Neural cell (in vitro differentiated cells): ENCODE measurements at regions not wholly inside any gene's neighbourhood (a gene's known extent, or its start where the extent isn't known, plus 50 kb on each side); places are given as distances from the start of the nearest gene placed in this dataset.

Experiments used
- EP300 ChIP-seq: fragments of 450-650 bp; conservative IDR thresholded peaks from 2 replicates; pipeline ENCODE4 v1.6.1; 2014; ENCODE audit warnings: antibody characterized with exemption, mild to moderate bottlenecking, moderate library complexity; ENCODE audit not compliant: poor library complexity, severe bottlenecking
- EZH2 ChIP-seq: fragments of 200-600, 300-800 bp; shearing (Covaris generic), sonication (generic); IDR thresholded peaks from 2 replicates; pipeline ENCODE4 v1.6.1; 2014; ENCODE audit warnings: antibody characterized with exemption, low read length, borderline replicate concordance, mild to moderate bottlenecking; ENCODE audit not compliant: insufficient read depth, poor library complexity, severe bottlenecking
- POLR2AphosphoS5 ChIP-seq: IDR thresholded peaks from 2 replicates; pipeline ENCODE4 v1.6.1; 2012
- RAD21 ChIP-seq: fragments of 450-650 bp; conservative IDR thresholded peaks from 2 replicates; pipeline ENCODE4 v1.6.1; 2014; ENCODE audit warnings: antibody characterized with exemption, mild to moderate bottlenecking, moderate library complexity
- SMC3 ChIP-seq: fragments of 450-650 bp; conservative IDR thresholded peaks from 2 replicates; pipeline ENCODE4 v1.6.1; 2014; ENCODE audit warnings: antibody characterized with exemption, mild to moderate bottlenecking, moderate library complexity; ENCODE audit not compliant: poor library complexity
- TAF1 ChIP-seq: IDR thresholded peaks from 2 replicates; pipeline ENCODE4 v1.6.1; 2012; ENCODE audit warnings: low read depth
- TF ChIP-seq, protein P1 (sequence below): fragments of 450-650 bp; IDR thresholded peaks from 2 replicates; pipeline ENCODE4 v1.5.1; 2014; ENCODE audit warnings: antibody characterized with exemption, mild to moderate bottlenecking, moderate library complexity; ENCODE audit not compliant: poor library complexity, severe bottlenecking
- TF ChIP-seq, protein P2 (sequence below): IDR thresholded peaks from 2 replicates; pipeline ENCODE4 v1.6.1; 2012; ENCODE audit warnings: borderline replicate concordance

DNA sequence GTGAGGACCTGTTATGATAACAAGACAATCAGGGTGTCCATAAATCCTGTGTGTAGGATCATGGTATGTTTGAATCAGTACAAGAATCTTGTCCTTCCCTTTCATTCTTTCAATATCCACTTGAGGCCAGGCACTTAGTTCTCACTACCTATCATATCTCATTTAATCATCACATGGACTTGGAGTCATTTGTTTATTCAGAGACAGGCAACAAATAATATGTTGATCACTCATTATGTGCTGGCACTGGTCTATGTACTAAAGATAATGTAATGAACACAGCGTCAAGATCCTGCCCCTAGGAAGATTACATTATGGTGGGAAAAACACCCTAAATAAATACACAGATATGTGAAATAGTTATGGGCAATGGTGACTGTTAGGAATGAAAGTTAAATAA, 342.6 kb downstream of the LPIN1 start:
- TF ChIP-seq POLR2AphosphoS5: no peak
- TF ChIP-seq, protein P1, sequence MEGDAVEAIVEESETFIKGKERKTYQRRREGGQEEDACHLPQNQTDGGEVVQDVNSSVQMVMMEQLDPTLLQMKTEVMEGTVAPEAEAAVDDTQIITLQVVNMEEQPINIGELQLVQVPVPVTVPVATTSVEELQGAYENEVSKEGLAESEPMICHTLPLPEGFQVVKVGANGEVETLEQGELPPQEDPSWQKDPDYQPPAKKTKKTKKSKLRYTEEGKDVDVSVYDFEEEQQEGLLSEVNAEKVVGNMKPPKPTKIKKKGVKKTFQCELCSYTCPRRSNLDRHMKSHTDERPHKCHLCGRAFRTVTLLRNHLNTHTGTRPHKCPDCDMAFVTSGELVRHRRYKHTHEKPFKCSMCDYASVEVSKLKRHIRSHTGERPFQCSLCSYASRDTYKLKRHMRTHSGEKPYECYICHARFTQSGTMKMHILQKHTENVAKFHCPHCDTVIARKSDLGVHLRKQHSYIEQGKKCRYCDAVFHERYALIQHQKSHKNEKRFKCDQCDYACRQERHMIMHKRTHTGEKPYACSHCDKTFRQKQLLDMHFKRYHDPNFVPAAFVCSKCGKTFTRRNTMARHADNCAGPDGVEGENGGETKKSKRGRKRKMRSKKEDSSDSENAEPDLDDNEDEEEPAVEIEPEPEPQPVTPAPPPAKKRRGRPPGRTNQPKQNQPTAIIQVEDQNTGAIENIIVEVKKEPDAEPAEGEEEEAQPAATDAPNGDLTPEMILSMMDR: no peak
- TF ChIP-seq EZH2: no peak
- TF ChIP-seq, protein P2, sequence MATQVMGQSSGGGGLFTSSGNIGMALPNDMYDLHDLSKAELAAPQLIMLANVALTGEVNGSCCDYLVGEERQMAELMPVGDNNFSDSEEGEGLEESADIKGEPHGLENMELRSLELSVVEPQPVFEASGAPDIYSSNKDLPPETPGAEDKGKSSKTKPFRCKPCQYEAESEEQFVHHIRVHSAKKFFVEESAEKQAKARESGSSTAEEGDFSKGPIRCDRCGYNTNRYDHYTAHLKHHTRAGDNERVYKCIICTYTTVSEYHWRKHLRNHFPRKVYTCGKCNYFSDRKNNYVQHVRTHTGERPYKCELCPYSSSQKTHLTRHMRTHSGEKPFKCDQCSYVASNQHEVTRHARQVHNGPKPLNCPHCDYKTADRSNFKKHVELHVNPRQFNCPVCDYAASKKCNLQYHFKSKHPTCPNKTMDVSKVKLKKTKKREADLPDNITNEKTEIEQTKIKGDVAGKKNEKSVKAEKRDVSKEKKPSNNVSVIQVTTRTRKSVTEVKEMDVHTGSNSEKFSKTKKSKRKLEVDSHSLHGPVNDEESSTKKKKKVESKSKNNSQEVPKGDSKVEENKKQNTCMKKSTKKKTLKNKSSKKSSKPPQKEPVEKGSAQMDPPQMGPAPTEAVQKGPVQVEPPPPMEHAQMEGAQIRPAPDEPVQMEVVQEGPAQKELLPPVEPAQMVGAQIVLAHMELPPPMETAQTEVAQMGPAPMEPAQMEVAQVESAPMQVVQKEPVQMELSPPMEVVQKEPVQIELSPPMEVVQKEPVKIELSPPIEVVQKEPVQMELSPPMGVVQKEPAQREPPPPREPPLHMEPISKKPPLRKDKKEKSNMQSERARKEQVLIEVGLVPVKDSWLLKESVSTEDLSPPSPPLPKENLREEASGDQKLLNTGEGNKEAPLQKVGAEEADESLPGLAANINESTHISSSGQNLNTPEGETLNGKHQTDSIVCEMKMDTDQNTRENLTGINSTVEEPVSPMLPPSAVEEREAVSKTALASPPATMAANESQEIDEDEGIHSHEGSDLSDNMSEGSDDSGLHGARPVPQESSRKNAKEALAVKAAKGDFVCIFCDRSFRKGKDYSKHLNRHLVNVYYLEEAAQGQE: no peak
- TF ChIP-seq RAD21: no peak
- no peak for TF ChIP-seq TAF1
- no peak for TF ChIP-seq SMC3
- TF ChIP-seq EP300: no peak
